ENCODE measurements at regions not wholly inside any gene's neighbourhood (a gene's known extent, or its start where the extent isn't known, plus 50 kb on each side); places are given as distances from the start of the nearest gene placed in this dataset.

DNA sequence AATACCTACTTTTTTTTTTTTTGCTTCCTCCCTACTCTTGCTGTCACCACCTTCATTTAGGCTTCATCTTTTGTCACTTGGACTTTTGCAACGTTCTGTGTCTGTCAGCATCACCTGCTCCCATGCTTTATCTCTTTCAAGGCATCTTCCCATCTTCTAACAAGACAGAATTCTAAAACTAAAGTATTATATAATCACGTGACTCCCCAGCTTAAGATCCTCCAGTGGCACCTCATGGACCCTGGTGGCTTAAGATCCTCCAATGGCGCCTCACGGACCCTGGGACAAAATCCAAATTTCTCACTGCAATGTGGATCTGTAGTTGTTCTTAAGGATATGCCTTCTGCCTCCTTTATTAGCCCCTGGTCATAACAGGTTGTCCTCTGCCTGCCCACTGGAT lies 248.2 kb upstream of the SORL1-AS1 start:
- H3K18ac ChIP-seq (ENCODE audit: low read length), result no peak overlapping the region
- H3K4me1 ChIP-seq (ENCODE audit: control insufficient read depth in 1 of 2, insufficient read depth in 2 of 2, low read length in 2 of 2), result peaks cover 2 to 3% of the 10 kb centered on the region in 2 experiments
- H3K4me2 ChIP-seq (ENCODE audit: low read length), result no peak overlapping the region
- no peaks in the 10 kb centered on the region for H3K79me2 ChIP-seq (ENCODE audit: control insufficient read depth, insufficient read depth, low read length, poor library complexity)
- no peak overlapping the region for H2BK120ac ChIP-seq (ENCODE audit: insufficient read depth, low read length, poor library complexity)
- WGBS (ENCODE audit: extremely low coverage, insufficient coverage, insufficient read length), result no CpG with 5 or more reads among the region's 4 CpGs
- H3K23ac ChIP-seq (ENCODE audit: low read length), result no peak overlapping the region
- H2AK5ac ChIP-seq (ENCODE audit: low read length), result no peak overlapping the region
- no peak overlapping the region for H3K9ac ChIP-seq (ENCODE audit: low read length)
- H3K79me1 ChIP-seq (ENCODE audit: low read length), result no peaks in the 10 kb centered on the region
- no peak for DNase-seq
- no peak overlapping the region for H3K4me3 ChIP-seq (ENCODE audit: low read depth, low read length)
- H3K27ac ChIP-seq (ENCODE audit: low read depth, low read length), result no peak overlapping the region
- H4K91ac ChIP-seq (ENCODE audit: low read depth, low read length), result no peak overlapping the region
- H4K12ac ChIP-seq (ENCODE audit: low read depth, low read length), result no peak overlapping the region
- H3K14ac ChIP-seq (ENCODE audit: low read length), result no peak overlapping the region
- H3K27me3 ChIP-seq (ENCODE audit: insufficient read depth, low read length), result no peaks in the 10 kb centered on the region
- H2BK12ac ChIP-seq (ENCODE audit: low read length), result no peak overlapping the region
- H4K8ac ChIP-seq (ENCODE audit: low read depth, low read length), result no peak overlapping the region
- H3K4ac ChIP-seq (ENCODE audit: low read depth, low read length), result no peak overlapping the region
- H3K36me3 ChIP-seq (ENCODE audit: control insufficient read depth in 1 of 2, insufficient read depth in 2 of 2, low read length in 2 of 2), result no peaks in the 10 kb centered on the region
- H3K9me3 ChIP-seq (ENCODE audit: insufficient read depth, low read depth, low read length), result no peaks in the 10 kb centered on the region
- no peak overlapping the region for H2AFZ ChIP-seq (ENCODE audit: insufficient read depth, low read length, poor library complexity)
- H2BK5ac ChIP-seq (ENCODE audit: low read depth, low read length, poor library complexity), result no peak overlapping the region

DNA sequence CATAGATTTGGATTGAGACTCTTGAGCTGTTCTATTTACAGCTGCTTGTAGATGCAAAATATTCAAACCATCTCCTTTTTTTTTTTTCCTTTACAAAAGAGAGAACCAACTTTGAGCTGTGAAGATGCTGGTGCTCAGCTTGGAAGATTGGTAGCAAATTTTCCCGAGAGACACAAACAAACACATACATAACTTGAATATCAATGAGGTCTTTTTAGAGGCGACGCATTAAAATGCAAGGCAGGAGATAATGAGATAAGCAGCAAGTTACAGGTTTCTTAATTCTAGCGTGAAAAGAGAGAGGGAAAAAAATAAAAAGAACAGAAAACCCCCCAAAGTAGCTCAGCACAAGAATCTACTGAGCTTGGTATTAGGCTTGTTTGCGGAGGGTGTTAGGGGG lies 247.0 kb upstream of the SORL1-AS1 start:
- no peaks in the 10 kb centered on the region for H3K36me3 ChIP-seq (ENCODE audit: control insufficient read depth in 1 of 2, insufficient read depth in 2 of 2, low read length in 2 of 2)
- DNase-seq, result no peak

DNA sequence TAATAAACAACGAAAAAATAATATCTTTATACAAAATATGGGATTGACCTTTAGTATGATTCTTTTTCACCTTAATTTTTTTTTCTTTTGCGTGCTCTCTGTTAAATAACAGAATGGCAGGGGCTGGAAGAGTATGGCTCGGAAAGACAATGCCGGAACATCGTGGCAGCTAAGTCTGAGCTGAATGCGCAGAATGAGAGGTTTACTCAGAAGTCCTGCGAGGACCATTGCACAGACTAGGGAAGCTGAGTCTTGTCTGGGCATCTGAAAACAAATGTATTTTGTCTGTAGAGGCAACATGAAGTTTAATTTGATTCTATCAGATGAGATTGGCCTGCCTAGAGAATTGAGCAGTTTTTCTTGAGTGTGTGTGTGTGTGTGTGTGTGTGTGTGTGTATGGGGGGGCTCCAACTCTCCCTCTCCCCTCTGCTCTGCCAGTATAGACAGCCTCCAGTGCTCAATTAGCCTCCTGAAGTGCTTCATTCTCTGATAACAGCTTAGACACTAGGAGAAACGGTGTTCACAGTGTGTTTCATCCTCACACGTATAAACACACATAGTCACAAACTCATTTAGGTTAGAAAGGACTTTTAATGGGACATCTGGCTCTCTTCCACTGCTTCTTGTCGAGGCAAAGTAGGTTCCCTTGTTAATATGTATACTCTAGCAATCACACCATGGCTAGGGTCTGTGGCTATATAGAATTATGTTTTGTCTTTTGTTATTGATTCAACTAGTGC lies 244.3 kb upstream of the SORL1-AS1 start:
- Histone ChIP-seq H4K12ac (ENCODE audit: low read depth, low read length) (no peak overlapping the region), H3K23ac (ENCODE audit: low read length) (no peak overlapping the region), H2AK5ac (ENCODE audit: low read length) (no peak overlapping the region), H4K8ac (ENCODE audit: low read depth, low read length) (no peak overlapping the region), H3K4me1 (ENCODE audit: control insufficient read depth in 1 of 2, insufficient read depth in 2 of 2, low read length in 2 of 2) (peaks cover 5 to 6% of the 10 kb centered on the region in 2 experiments), H3K4me3 (ENCODE audit: low read depth, low read length) (no peak overlapping the region), H4K91ac (ENCODE audit: low read depth, low read length) (no peak overlapping the region), H3K79me2 (ENCODE audit: control insufficient read depth, insufficient read depth, low read length, poor library complexity) (no peaks in the 10 kb centered on the region), H2BK5ac (ENCODE audit: low read depth, low read length, poor library complexity) (no peak overlapping the region), H3K27ac (ENCODE audit: low read depth, low read length) (no peak overlapping the region), H2BK12ac (ENCODE audit: low read length) (no peak overlapping the region), H2BK120ac (ENCODE audit: insufficient read depth, low read length, poor library complexity) (no peak overlapping the region), H2AFZ (ENCODE audit: insufficient read depth, low read length, poor library complexity) (no peak overlapping the region), H3K27me3 (ENCODE audit: insufficient read depth, low read length) (no peaks in the 10 kb centered on the region), H3K18ac (ENCODE audit: low read length) (no peak overlapping the region), H3K4ac (ENCODE audit: low read depth, low read length) (no peak overlapping the region), H3K9ac (ENCODE audit: low read length) (no peak overlapping the region), H3K4me2 (ENCODE audit: low read length) (no peak overlapping the region), H3K9me3 (ENCODE audit: insufficient read depth, low read depth, low read length) (no peaks in the 10 kb centered on the region), H3K79me1 (ENCODE audit: low read length) (peaks cover 3% of the 10 kb centered on the region), H3K14ac (ENCODE audit: low read length) (no peak overlapping the region), H3K36me3 (ENCODE audit: control insufficient read depth in 1 of 2, insufficient read depth in 2 of 2, low read length in 2 of 2) (no peaks in the 10 kb centered on the region)
- no peak for DNase-seq
- whole genome bisulfite sequencing (ENCODE audit: extremely low coverage, insufficient coverage, insufficient read length), result no CpG with 5 or more reads among the region's 10 CpGs

More for the DNA sequence above, 247.0 kb upstream of the SORL1-AS1 start:
- WGBS (ENCODE audit: extremely low coverage, insufficient coverage, insufficient read length), result no CpG with 5 or more reads among the region's 5 CpGs
- Histone ChIP-seq H3K4me2 (ENCODE audit: low read length) (no peak overlapping the region), H3K23ac (ENCODE audit: low read length) (no peak overlapping the region), H3K18ac (ENCODE audit: low read length) (no peak overlapping the region), H2BK5ac (ENCODE audit: low read depth, low read length, poor library complexity) (no peak overlapping the region), H2AFZ (ENCODE audit: insufficient read depth, low read length, poor library complexity) (no peak overlapping the region), H3K14ac (ENCODE audit: low read length) (no peak overlapping the region), H3K4me3 (ENCODE audit: low read depth, low read length) (no peak overlapping the region), H3K4ac (ENCODE audit: low read depth, low read length) (no peak overlapping the region), H2BK12ac (ENCODE audit: low read length) (no peak overlapping the region), H3K9me3 (ENCODE audit: insufficient read depth, low read depth, low read length) (no peaks in the 10 kb centered on the region), H3K27ac (ENCODE audit: low read depth, low read length) (no peak overlapping the region), H3K27me3 (ENCODE audit: insufficient read depth, low read length) (no peaks in the 10 kb centered on the region), H2AK5ac (ENCODE audit: low read length) (no peak overlapping the region), H4K8ac (ENCODE audit: low read depth, low read length) (no peak overlapping the region), H2BK120ac (ENCODE audit: insufficient read depth, low read length, poor library complexity) (no peak overlapping the region), H3K79me1 (ENCODE audit: low read length) (no peaks in the 10 kb centered on the region), H3K79me2 (ENCODE audit: control insufficient read depth, insufficient read depth, low read length, poor library complexity) (no peaks in the 10 kb centered on the region), H3K4me1 (ENCODE audit: control insufficient read depth in 1 of 2, insufficient read depth in 2 of 2, low read length in 2 of 2) (peaks cover 2 to 3% of the 10 kb centered on the region in 2 experiments), H3K9ac (ENCODE audit: low read length) (no peak overlapping the region), H4K12ac (ENCODE audit: low read depth, low read length) (no peak overlapping the region), H4K91ac (ENCODE audit: low read depth, low read length) (no peak overlapping the region)

DNA sequence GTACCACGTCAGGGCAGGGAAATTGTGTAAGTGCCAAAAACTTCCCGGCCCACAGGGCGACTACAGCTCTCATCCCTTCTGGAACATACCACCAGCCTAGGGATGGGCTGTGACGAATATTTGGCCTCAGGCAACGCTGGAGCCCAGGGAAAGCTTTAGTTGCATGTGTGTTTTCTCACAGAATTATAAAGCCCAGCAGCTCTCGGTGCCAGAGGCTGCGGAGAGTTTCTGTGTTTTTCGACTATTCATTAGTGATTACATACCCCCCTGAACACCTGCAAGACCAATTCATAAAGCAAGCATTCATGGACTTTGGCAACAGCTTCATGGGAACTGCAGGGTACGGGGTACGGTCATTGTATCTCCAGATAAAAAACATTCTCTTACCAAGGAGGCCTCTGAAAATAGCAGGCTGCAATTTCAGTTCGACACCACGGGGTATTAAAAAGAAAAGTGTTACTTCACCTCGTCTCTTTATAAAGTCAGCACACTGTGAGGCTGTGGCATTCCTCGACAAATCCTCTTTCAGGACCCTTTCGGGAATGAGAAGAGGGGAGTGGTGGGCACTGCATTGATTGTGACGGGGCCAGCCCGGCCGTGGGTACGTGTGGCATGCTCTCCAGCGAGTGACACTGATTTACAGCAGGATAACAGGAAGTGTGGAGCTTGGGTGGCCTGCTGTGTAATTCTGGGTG lies 243.6 kb upstream of the SORL1-AS1 start:
- H3K9ac ChIP-seq (ENCODE audit: low read length), result no peak overlapping the region
- no peak overlapping the region for H2AFZ ChIP-seq (ENCODE audit: insufficient read depth, low read length, poor library complexity)
- DNase-seq, result peak; percentile 8 to 21
- H3K79me1 ChIP-seq (ENCODE audit: low read length), result peaks cover 3% of the 10 kb centered on the region
- H3K18ac ChIP-seq (ENCODE audit: low read length), result no peak overlapping the region
- H3K4me1 ChIP-seq (ENCODE audit: control insufficient read depth in 1 of 2, insufficient read depth in 2 of 2, low read length in 2 of 2), result peaks cover 5 to 7% of the 10 kb centered on the region in 2 experiments
- no peak overlapping the region for H3K14ac ChIP-seq (ENCODE audit: low read length)
- H4K8ac ChIP-seq (ENCODE audit: low read depth, low read length), result no peak overlapping the region
- no CpG with 5 or more reads among the region's 20 CpGs for WGBS (ENCODE audit: extremely low coverage, insufficient coverage, insufficient read length)
- no peaks in the 10 kb centered on the region for H3K79me2 ChIP-seq (ENCODE audit: control insufficient read depth, insufficient read depth, low read length, poor library complexity)
- H2BK5ac ChIP-seq (ENCODE audit: low read depth, low read length, poor library complexity), result no peak overlapping the region
- H3K4me2 ChIP-seq (ENCODE audit: low read length), result no peak overlapping the region
- no peaks in the 10 kb centered on the region for H3K36me3 ChIP-seq (ENCODE audit: control insufficient read depth in 1 of 2, insufficient read depth in 2 of 2, low read length in 2 of 2)
- peak overlapping the region; percentile 8 for H4K91ac ChIP-seq (ENCODE audit: low read depth, low read length)
- no peak overlapping the region for H4K12ac ChIP-seq (ENCODE audit: low read depth, low read length)
- H2BK120ac ChIP-seq (ENCODE audit: insufficient read depth, low read length, poor library complexity), result peak overlapping the region; percentile 20
- H3K27ac ChIP-seq (ENCODE audit: low read depth, low read length), result no peak overlapping the region
- H3K4ac ChIP-seq (ENCODE audit: low read depth, low read length), result no peak overlapping the region
- no peak overlapping the region for H3K23ac ChIP-seq (ENCODE audit: low read length)
- no peaks in the 10 kb centered on the region for H3K9me3 ChIP-seq (ENCODE audit: insufficient read depth, low read depth, low read length)
- H2BK12ac ChIP-seq (ENCODE audit: low read length), result no peak overlapping the region
- no peak overlapping the region for H3K4me3 ChIP-seq (ENCODE audit: low read depth, low read length)
- peak overlapping the region; percentile 18 for H2AK5ac ChIP-seq (ENCODE audit: low read length)
- H3K27me3 ChIP-seq (ENCODE audit: insufficient read depth, low read length), result no peaks in the 10 kb centered on the region
